Mucosa of rectum (tissue), 2 donors: ENCODE measurements at regions not wholly inside any gene's neighbourhood (a gene's known extent, or its start where the extent isn't known, plus 50 kb on each side); places are given as distances from the start of the nearest gene placed in this dataset.
"Not testable (repeated sequence)": the region's sequence is repeated elsewhere in the genome, so short reads cannot be mapped to it uniquely, and the experiment has no call there.

Source experiments
- H3K27ac ChIP-seq, 2 donors: one replicate each; pipeline ENCODE4 v1.7.0; 2013; ENCODE audit warnings: inconsistent platforms in 2 of 2, low read depth in 2 of 2, low read length in 2 of 2
- H3K27me3 ChIP-seq, 2 donors: one replicate each; pipeline ENCODE4 v1.7.0; 2013; ENCODE audit warnings: low read length in 2 of 2; ENCODE audit not compliant: control insufficient read depth in 2 of 2, insufficient read depth in 2 of 2
- H3K36me3 ChIP-seq, 2 donors: one replicate each; pipeline ENCODE4 v1.7.0; 2013; ENCODE audit warnings: low read length in 2 of 2; ENCODE audit not compliant: control insufficient read depth in 2 of 2, insufficient read depth in 2 of 2
- H3K4me1 ChIP-seq, 2 donors: one replicate each; pipeline ENCODE4 v1.7.0; 2013; ENCODE audit warnings: low read length in 2 of 2, mild to moderate bottlenecking in 1 of 2; ENCODE audit not compliant: control insufficient read depth in 2 of 2, insufficient read depth in 2 of 2
- H3K4me3 ChIP-seq, 2 donors: one replicate each; pipeline ENCODE4 v1.7.0; 2013; ENCODE audit warnings: low read length in 2 of 2
- H3K9ac ChIP-seq, 2 donors: one replicate each; pipeline ENCODE4 v1.7.0; 2013; ENCODE audit warnings: low read length in 2 of 2, low read depth in 1 of 2, mild to moderate bottlenecking in 1 of 2
- H3K9me3 ChIP-seq, 2 donors: one replicate each; pipeline ENCODE4 v1.7.0; 2013; ENCODE audit warnings: low read length in 2 of 2; ENCODE audit not compliant: control insufficient read depth in 2 of 2
- donor health status: healthy.
- donor health status: Normal muscosa, but diverticular disease.

DNA sequence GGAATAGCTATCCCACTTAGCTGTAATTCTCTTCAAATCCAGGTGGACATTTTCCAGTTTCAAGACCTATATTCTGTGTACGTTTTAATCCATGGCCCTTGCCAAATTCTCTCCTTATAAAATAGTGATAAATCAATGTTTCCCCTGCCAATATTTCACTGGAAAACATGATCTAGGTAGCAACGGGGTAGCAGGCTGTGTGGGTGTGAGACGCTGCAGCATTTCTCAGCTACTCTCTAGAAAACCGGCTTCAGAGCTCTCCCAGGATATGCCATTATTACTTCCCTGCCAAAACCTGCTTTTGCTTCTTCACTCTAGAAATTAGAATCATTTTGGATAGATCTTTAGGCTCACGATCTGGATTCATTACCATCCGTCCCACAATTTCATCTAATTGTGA is 82.1 kb upstream of the SIPA1L2 start:
- Histone ChIP-seq H3K27me3 (no peaks in the 10 kb centered on the region), H3K9ac (no peak overlapping the region), H3K9me3 (no peaks in the 10 kb centered on the region), H3K36me3 (no peaks in the 10 kb centered on the region), H3K4me3 (no peak overlapping the region), H3K27ac (no peak overlapping the region), H3K4me1 (no peaks in the 10 kb centered on the region)

DNA sequence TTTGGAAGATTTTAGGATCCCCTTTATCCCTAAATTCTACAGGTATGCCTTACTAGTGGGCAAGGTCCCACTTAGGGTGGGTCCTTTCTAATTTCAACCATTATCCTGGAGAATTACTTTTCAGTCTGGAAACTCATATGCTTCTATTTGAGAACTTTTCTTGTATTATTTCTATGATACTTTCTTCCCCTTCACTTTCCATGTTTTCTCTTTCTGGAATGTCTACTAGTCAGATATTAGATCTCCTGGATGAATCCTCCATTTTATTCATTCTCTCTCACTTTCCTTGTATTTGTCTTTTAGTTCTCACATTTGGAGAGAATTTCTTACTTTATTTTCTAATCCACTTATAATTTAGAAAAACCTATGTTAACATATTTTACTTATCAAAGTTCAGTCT is 83.9 kb upstream of the SIPA1L2 start:
- Histone ChIP-seq H3K27me3 (no peaks in the 10 kb centered on the region), H3K9ac (no peak overlapping the region), H3K9me3 (no peaks in the 10 kb centered on the region), H3K27ac (no peak overlapping the region), H3K36me3 (no peaks in the 10 kb centered on the region), H3K4me1 (no peaks in the 10 kb centered on the region), H3K4me3 (no peak overlapping the region)

DNA sequence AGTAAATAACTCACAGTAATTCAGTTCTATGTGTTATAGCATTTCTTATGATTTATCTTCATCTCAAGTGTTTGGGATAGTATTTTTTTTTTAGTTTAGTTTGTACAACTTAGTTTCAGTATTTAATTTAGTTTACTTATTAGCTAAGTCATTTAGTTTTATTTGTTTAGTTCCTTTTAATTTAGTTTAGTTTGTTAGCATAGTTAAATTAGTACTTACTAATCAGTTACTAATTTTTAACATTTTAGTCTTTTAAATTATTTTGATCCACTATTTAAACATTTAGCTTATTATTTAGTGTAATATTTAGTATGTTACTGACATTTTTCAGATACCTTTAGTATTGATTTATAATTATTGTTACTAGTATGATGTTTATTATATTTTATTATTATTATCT is 85.2 kb upstream of the SIPA1L2 start:
- Histone ChIP-seq H3K9me3 (no peaks in the 10 kb centered on the region), H3K27me3 (no peaks in the 10 kb centered on the region), H3K4me3 (no peak overlapping the region), H3K9ac (no peak overlapping the region), H3K4me1 (no peaks in the 10 kb centered on the region), H3K27ac (no peak overlapping the region), H3K36me3 (no peaks in the 10 kb centered on the region)

DNA sequence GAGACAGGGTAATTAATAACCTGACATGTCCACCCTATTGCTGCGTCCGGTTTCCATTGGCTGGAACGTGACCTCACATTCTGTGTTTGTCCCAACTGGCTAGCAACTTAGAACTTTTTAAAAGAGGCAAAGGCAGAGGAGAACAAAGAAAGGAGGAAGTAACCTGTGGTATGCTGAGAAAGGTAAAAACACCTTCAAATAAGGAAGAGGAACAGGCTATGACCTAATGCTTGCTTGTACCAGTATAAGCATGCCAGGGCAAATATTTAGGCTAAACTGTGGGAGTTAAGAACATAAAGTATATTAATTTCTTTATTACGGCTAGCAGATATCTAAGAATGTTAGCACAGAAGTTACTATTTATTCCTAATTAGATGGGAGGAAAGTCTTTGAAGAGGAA is 87.3 kb upstream of the MAP10 start:
- H3K36me3 ChIP-seq, H3K4me3 ChIP-seq, H3K9ac ChIP-seq, H3K4me1 ChIP-seq, H3K27me3 ChIP-seq, H3K9me3 ChIP-seq, H3K27ac ChIP-seq: not testable (repeated sequence)

DNA sequence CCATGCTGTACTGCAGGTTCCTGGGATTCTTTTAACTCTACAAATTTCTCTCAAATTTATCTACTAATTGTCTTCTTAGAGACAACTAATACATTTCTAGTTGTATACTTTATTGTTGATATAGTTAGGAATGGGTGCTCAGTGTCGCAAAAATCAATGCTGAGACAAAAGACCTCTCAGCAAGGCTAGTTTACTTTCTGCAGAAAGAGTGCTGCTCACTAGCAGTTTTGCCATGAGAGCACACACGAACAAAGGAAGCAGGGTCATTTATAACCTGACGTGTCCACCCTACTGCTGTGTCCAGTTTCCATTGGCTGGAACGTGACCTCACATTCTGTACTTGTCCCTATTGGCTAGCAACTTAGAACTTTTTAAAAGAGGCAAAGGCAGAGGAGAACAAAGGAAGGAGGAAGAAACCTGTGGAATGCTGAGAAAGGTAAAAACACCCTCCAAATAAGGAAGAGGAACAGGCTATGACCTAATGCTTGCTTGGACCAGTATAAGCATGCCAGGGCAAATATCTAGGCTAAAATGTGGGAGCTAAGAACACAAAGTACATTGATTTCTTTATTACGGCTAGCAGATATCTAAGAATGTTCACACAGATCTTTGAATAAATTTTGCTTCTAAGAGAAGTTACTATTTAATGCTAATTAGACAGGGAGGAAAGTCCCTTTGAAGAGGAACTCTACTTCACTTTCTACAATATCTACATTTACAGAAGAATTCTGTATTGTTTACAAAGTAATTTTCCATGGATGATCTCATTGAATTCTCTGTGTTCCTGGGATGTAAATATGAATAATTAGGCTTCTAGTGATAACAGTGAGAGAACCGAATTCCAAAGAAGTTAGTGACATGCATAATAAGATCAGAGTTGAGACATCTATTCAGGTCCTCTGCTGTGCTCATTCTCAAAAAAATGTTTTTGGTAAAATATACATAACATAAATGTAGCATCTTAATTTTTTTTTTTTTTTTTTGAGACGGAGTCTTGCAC is 86.0 kb upstream of the MAP10 start:
- Histone ChIP-seq H3K27me3 (no peaks in the 10 kb centered on the region), H3K9ac (no peak overlapping the region), H3K9me3 (no peaks in the 10 kb centered on the region), H3K4me1 (no peaks in the 10 kb centered on the region), H3K27ac (no peak overlapping the region), H3K4me3 (no peak overlapping the region), H3K36me3 (no peaks in the 10 kb centered on the region)

DNA sequence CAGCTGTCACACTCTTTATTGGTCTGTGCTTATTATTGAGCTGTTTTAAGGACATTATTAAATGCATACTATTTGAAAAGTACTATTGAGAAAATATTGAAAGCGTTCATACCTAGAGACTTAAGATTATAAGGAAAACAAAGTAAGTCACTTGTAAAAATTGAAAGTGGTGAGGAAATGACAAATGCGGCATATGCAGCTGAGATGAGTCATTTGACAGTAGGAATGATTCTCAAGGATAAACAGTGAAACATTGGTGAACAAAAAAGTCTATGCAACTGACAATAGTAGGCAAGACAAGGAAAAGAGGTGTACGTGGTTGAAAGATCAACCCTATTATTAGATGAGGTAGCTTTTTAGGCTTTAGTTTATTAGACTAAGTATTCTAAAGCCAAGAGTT is 82.6 kb upstream of the MAP10 start:
- no peaks in the 10 kb centered on the region for H3K4me1 ChIP-seq
- H3K9me3 ChIP-seq = no peaks in the 10 kb centered on the region
- no peak overlapping the region for H3K9ac ChIP-seq
- H3K4me3 ChIP-seq = no peak overlapping the region
- no peaks in the 10 kb centered on the region for H3K36me3 ChIP-seq
- no peak overlapping the region for H3K27ac ChIP-seq
- H3K27me3 ChIP-seq = no peaks in the 10 kb centered on the region

DNA sequence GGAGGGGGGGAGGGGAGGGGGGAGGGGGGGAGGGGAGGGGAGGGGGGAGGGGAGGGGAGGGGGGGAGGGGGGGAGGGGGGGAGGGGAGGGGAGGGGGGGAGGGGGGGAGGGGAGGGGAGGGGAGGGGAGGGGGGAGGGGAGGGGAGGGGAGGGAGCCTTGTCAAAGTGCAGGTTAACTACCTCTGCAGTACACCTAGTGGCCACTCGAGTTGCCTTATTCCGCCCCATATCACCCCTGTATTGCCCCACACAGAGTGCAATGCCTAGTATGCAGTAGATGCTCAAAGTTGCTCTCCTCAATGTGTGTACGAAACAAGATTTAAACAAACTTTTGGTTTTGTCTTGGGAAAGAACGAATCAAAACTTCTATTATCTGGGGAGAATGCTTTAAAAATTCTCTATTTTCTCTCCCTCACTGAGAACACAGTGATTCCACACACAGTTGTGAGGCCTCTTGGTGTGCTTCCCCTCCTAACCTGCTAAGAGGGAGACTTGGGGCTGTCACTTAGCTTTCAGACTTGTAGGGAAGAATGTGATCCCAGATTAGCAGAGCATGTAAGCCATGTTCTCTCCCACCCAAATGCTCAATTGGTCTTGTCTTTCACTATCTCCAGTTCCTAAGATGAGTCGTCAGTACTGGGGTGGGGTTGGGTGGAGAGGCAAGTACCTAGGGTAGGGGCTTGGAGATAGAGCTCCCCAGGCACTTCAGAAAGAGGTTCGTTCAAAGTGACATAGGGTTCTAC is 79.7 kb upstream of the MAP10 start:
- Histone ChIP-seq H3K4me3 (no peak overlapping the region), H3K9ac (no peak overlapping the region), H3K36me3 (no peaks in the 10 kb centered on the region), H3K27ac (no peak overlapping the region), H3K9me3 (no peaks in the 10 kb centered on the region), H3K4me1 (no peaks in the 10 kb centered on the region), H3K27me3 (no peaks in the 10 kb centered on the region)

DNA sequence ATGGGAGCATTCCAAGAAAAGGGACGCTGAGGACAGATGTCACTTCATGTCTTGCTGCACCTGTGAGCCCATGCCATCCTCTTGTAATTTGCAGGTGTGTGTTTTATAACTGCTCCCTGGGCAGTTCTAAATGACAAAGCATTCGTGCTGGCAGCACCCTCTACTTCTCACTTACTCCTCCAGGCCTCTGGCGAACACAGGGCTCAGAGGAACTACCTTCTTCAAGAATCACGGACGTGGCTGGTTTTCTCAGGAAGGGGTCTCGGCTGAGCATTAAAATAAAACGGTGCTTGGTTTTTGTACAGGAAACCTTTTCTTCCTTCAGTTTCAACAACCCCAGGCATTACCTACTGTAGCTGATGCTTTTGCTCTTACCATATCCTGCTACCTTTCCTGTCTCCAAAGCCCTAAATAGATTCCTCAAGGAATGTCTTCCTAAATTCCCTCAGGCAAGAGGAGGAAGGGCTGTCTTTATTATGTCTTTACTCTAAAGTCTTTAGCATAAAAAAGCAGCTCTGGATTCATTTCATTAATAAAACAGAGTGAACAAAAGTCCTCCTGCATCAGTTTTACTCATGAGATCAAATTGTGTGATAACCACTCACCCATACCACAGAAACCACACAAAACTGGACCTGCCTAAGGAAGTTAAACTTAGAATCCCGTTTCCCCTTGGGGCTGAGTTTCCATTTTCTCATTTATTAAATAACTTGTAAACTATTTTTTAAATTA is 79.0 kb upstream of the MAP10 start:
- Histone ChIP-seq H3K27me3 (no peaks in the 10 kb centered on the region), H3K27ac (no peak overlapping the region), H3K9me3 (no peaks in the 10 kb centered on the region), H3K4me3 (no peak overlapping the region), H3K36me3 (no peaks in the 10 kb centered on the region), H3K4me1 (no peaks in the 10 kb centered on the region), H3K9ac (no peak overlapping the region)

DNA sequence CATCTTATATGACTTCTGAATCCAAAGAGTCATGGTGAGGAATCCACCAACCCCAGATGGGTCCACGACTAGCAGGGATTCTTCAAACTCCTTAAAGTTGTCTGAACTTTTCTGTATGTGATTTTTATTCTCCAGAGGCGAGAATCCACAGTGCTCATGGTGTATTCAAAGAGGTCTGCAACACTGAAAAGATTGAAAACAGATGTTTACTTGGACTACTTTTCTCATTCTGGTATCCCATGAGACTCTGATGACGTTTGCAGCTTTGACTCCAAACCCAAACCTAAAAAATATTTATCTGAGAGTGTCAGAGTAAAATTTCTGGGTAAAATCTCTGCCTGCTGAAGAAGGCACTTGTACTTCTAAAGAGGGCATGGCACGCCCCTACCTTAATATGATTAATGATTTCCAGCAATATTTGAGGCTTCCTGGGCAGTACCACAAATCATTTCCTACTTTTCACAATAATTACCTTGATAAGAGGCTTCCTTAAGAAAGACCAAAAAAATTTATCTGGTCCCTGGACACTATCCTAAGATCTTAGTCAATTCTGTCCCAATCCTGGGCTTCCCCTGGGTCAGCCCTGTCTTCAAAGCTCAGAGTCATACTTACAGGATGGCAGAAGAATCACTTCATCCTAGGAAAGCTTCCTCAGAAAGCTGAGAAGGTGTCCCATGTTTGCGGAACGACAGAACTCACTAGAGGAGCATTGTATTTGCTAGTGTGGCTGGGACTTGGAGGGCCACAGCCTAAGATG is 76.5 kb upstream of the MAP10 start:
- no peak overlapping the region for H3K4me3 ChIP-seq
- H3K36me3 ChIP-seq = no peaks in the 10 kb centered on the region
- no peaks in the 10 kb centered on the region for H3K4me1 ChIP-seq
- no peak overlapping the region for H3K27ac ChIP-seq
- H3K9ac ChIP-seq = no peak overlapping the region
- H3K27me3 ChIP-seq = no peaks in the 10 kb centered on the region
- no peaks in the 10 kb centered on the region for H3K9me3 ChIP-seq
